Ovary (tissue), 7 donors: ENCODE measurements at regions not wholly inside any gene's neighbourhood (a gene's known extent, or its start where the extent isn't known, plus 50 kb on each side); places are given as distances from the start of the nearest gene placed in this dataset.

Experiments
- DNase-seq, 5 donors: peaks; one replicate each; pipeline ENCODE4 v3.0.0-alpha.2; 2019 to 2020
- H3K27ac ChIP-seq, 2 donors: fragments of 200-600 bp; one replicate each; pipeline versions ENCODE4 v1.5.1 to v1.8.0; 2019 to 2022
- H3K27me3 ChIP-seq: fragments of 200-600 bp; one replicate; pipeline ENCODE4 v1.8.0; 2022
- H3K36me3 ChIP-seq: fragments of 200-600 bp; sonication (generic); one replicate; pipeline ENCODE4 v1.5.1; 2019
- H3K4me1 ChIP-seq: one replicate; pipeline ENCODE4 v1.8.1; 2013; ENCODE audit warnings: mild to moderate bottlenecking, moderate library complexity; ENCODE audit not compliant: insufficient read depth
- H3K4me3 ChIP-seq: fragments of 200-600 bp; sonication (generic); one replicate; pipeline ENCODE4 v1.5.1; 2017
- H3K9me3 ChIP-seq, 2 donors: fragments of 200-600 bp in 1 of 2; sonication (generic) in 1 of 2; one replicate each; pipeline versions ENCODE4 v1.5.1 to v1.8.1; 2013 to 2019; ENCODE audit warnings: mild to moderate bottlenecking in 1 of 2, moderate library complexity in 1 of 2
- EP300 ChIP-seq: sonication (generic); formaldehyde crosslinking; IDR thresholded peaks from one replicate; pipeline ENCODE4 v1.6.1; 2017; ENCODE audit warnings: antibody characterized with exemption
- POLR2A ChIP-seq: fragments of 450-650 bp; IDR thresholded peaks from one replicate; pipeline ENCODE4 v1.6.1; 2017; ENCODE audit warnings: antibody characterized with exemption, mild to moderate bottlenecking, moderate library complexity
- WGBS, 3 donors: extraction: QIAGEN DNeasy Blood & Tissue Kit in 1 of 3; methylation state at CpG; one replicate each; pipeline versions ENCODE4 v1.1.5 to v1.1.7; 2013 to 2017; 5-methylcytosine and 5-hydroxymethylcytosine counted together
- intact Hi-C, 4 donors: fragments of 100-400 bp; cut with DNase I; formaldehyde crosslinking; loops; one replicate each; pipeline versions ENCODE4 v1.11.0 to v1.15.1; 2022 to 2023
- TF ChIP-seq, protein P1 (sequence below), 3 donors: fragments of 450-650 bp in 2 of 3; fragments of 200-600 bp in 1 of 3; IDR thresholded peaks; one replicate each; pipeline versions ENCODE4 v1.5.1 to v1.8.0; 2016 to 2022; ENCODE audit warnings: antibody characterized with exemption in 3 of 3, mild to moderate bottlenecking in 1 of 3
- donor health status: DM: no; HTN: no; CAD: no; lungs with moderate emphysema.
- donor health status: DM: no; HTN: no; CAD: no.
- donor health status: Bipolar disorder and iron deficiency.
- donor health status: DM: no; HTN: no; CAD: no.
- donor health status: DM: yes; HTN: yes; CAD: no.

DNA sequence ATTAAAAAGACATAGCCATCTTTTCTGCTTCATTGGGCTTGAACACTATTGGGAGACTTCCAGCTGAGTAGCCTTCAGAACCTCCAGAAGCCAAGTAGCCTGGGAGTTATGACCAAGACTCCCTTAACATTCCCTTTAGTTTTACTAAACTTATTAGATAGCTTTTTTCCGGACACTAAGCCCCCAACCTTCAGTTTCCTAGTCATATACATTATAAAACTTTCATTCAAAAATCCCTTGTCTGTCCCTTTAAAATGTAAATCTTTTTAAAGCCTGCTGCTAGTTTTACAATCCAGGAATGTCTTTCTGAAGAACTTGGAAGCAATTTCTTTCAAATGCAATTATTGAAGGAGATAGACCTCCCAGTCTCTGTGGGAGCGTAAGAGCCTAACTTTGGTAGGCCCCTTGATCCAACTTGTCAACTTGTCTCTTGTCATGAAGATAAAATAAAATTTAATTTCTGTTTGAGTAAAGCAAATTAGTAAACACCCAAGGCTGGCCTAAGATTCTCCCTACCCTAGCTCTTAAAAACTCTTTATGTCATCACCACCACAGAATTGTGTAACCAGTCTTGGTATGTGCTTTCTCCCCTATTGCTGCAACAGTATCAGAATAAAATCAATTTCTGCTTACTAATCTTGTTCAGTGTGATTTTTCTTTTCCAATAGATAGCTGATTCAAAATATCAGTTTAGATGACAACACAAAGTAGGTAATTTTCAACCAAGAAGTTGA is 796.2 kb downstream of the PLA2G4A start:
- no peaks in the 10 kb centered on the region for H3K36me3 ChIP-seq
- H3K27me3 ChIP-seq, result peaks cover 2% of the 10 kb centered on the region
- H3K9me3 ChIP-seq, result no peaks in the 10 kb centered on the region
- DNase-seq, result no peak
- no peak for TF ChIP-seq EP300
- no peak for TF ChIP-seq POLR2A
- TF ChIP-seq, protein P1, sequence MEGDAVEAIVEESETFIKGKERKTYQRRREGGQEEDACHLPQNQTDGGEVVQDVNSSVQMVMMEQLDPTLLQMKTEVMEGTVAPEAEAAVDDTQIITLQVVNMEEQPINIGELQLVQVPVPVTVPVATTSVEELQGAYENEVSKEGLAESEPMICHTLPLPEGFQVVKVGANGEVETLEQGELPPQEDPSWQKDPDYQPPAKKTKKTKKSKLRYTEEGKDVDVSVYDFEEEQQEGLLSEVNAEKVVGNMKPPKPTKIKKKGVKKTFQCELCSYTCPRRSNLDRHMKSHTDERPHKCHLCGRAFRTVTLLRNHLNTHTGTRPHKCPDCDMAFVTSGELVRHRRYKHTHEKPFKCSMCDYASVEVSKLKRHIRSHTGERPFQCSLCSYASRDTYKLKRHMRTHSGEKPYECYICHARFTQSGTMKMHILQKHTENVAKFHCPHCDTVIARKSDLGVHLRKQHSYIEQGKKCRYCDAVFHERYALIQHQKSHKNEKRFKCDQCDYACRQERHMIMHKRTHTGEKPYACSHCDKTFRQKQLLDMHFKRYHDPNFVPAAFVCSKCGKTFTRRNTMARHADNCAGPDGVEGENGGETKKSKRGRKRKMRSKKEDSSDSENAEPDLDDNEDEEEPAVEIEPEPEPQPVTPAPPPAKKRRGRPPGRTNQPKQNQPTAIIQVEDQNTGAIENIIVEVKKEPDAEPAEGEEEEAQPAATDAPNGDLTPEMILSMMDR (IDR thresholded peaks at IDR 0.05), result no peak
- no peak overlapping the region for H3K4me3 ChIP-seq
- no peak overlapping the region for H3K27ac ChIP-seq
- WGBS, 3 donors, result 60 to 79% (median 76%) methylated on average over 2 of the region's 2 CpGs
- no peaks in the 10 kb centered on the region for H3K4me1 ChIP-seq
- intact Hi-C loops, result no loop called here

DNA sequence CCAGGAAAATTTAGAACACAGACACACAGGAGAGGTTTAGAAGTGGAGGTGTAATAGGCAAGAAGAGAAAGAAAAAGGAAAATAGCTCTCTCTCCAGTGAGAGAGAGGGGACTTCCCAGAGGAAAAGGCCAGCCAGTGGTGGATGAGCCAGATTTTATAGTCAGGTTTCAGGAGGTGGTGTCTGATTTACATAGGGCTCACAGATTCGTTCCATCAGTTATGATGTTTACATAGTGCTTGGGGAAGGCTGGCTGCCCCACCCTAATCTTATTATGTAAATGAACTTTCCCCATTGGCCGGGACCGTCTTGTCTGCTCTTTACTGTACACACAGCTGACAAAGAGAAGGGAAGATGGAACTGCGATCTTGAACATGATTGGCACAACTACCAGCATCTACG is 797.3 kb downstream of the PLA2G4A start:
- intact Hi-C loops, result no loop called here
- WGBS, 3 donors, result 54 to 62% (median 54%) methylated on average over 5 of the region's 5 CpGs
- no peak overlapping the region for H3K4me3 ChIP-seq
- H3K4me1 ChIP-seq, result no peaks in the 10 kb centered on the region
- TF ChIP-seq POLR2A (no peak), EP300 (no peak)
- TF ChIP-seq, protein P1 (IDR thresholded peaks at IDR 0.05), result no peak
- no peak overlapping the region for H3K27ac ChIP-seq
- H3K27me3 ChIP-seq, result peaks cover 2% of the 10 kb centered on the region
- DNase-seq, result no peak
- no peaks in the 10 kb centered on the region for H3K9me3 ChIP-seq
- H3K36me3 ChIP-seq, result no peaks in the 10 kb centered on the region

DNA sequence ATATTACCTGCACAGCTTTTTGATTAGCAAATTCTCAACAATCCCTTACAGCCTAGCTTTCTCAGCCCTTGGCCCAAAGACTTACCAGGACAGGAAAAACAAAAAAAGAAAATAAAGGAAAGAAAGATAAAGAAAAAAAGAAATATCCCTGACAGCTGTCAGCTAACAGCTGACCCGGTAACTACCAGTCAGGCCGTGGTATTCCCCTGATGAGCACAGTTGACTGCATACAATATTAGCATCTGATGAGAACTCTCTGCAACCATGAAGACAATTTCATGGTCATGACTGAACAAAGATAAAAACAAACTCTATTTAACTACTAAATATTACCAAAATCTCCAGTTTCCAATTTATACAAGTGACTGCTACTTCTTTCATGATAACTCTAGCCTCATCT is 798.8 kb downstream of the PLA2G4A start:
- no peaks in the 10 kb centered on the region for H3K4me1 ChIP-seq
- TF ChIP-seq, protein P1 (IDR thresholded peaks at IDR 0.05), result no peak
- TF ChIP-seq EP300 (no peak), POLR2A (no peak)
- WGBS, 3 donors, result 92 to 96% (median 94%) methylated on average over 2 of the region's 2 CpGs

DNA sequence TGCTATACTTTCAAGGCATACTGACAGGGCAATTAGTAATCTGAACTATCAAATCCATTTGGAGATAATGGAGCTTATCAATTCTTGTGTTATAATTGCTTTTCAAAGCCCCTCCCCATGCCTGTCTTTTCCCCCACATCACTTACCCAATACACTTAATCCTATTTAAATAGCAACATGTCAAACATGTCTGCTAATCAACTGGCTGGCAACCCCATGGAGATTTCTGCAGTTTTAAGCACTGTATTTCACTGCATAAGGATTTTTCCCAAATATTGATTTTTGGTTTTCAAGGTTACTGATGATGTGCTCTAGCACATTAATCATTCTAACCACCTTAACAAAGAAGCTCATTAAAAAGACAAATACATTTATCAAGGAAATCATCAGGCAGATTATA is 800.3 kb downstream of the PLA2G4A start:
- H3K4me1 ChIP-seq, result no peaks in the 10 kb centered on the region
- no peak overlapping the region for H3K27ac ChIP-seq
- no peak for TF ChIP-seq POLR2A
- TF ChIP-seq, protein P1 (IDR thresholded peaks at IDR 0.05), result no peak
- no peak for TF ChIP-seq EP300
- no peaks in the 10 kb centered on the region for H3K27me3 ChIP-seq
- no peak for DNase-seq
- H3K9me3 ChIP-seq, result no peaks in the 10 kb centered on the region
- H3K4me3 ChIP-seq, result no peak overlapping the region
- intact Hi-C loops, result no loop called here
- no peaks in the 10 kb centered on the region for H3K36me3 ChIP-seq

More for the DNA sequence above, 798.8 kb downstream of the PLA2G4A start:
- no peak overlapping the region for H3K27ac ChIP-seq
- intact Hi-C loops, result no loop called here
- no peak overlapping the region for H3K4me3 ChIP-seq
- DNase-seq, result no peak
- no peaks in the 10 kb centered on the region for H3K36me3 ChIP-seq
- peaks cover 2% of the 10 kb centered on the region for H3K27me3 ChIP-seq
- H3K9me3 ChIP-seq, result no peaks in the 10 kb centered on the region
